ENCODE measurements at regions not wholly inside any gene's neighbourhood (a gene's known extent, or its start where the extent isn't known, plus 50 kb on each side); places are given as distances from the start of the nearest gene placed in this dataset.
A peak's percentile ranks its signal among the peaks of the same experiment; 100 is the strongest.

DNA sequence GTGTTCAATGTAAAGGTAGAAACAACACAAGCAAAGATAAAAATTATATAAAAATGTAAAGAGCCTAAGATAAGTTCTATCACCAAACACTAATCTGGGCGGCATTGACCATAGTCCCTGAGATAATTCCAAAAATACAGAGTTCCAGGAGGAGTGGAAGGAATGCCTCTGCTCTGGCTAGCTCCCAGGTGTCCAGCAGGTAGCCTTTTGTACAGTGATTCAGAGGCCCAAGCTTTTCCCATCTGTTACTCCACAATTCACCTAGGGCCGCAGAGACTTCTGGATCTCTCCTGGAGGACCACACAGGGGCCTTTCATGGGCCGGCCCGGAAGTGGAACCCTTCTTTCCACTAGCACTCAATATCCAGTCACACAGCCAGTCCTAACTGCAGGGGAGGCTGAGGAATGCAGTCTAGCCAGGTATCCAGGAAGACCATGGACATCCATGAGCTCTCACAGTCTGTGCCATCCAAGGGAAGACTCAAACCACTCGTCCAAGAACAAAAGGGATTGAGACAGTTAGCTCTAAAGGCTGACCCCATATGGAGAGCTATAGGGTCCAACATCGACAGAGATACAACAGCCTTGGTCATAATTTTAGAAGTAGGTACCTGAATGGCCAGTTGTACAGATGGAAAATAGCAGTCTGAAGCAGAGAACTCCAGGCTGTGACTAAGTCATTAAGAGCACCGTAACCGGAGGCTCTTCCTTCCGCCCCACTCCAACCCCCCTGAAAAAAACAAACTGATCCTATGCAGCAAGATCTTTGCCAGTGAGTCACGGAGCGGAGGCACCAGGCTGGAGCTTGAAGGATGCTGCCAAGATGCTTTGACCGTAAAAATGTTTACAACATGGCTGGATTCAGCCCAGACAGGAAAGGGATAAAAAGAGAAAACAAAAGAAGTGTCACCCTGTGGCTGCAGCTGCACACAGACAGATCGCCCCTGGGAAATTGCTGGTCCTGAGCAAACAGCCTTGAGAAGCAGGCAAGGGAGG lies 204.8 kb downstream of the NUAK1 start:
- DNase-seq = peak; percentile 86 to 92
- Histone ChIP-seq H3K79me2 (ENCODE audit: control insufficient read depth, insufficient read depth, low read length, poor library complexity) (no peaks in the 10 kb centered on the region), H4K12ac (ENCODE audit: low read depth, low read length) (no peak overlapping the region), H3K9me3 (ENCODE audit: insufficient read depth, low read depth, low read length) (no peaks in the 10 kb centered on the region), H4K91ac (ENCODE audit: low read depth, low read length) (peak overlapping the region; percentile 90), H3K4ac (ENCODE audit: low read depth, low read length) (no peak overlapping the region), H3K27ac (ENCODE audit: low read depth, low read length) (peak overlapping the region; percentile 84), H2AFZ (ENCODE audit: insufficient read depth, low read length, poor library complexity) (no peak overlapping the region), H3K4me1 (ENCODE audit: control insufficient read depth in 1 of 2, insufficient read depth in 2 of 2, low read length in 2 of 2) (peaks cover 25 to 27% of the 10 kb centered on the region in 2 experiments), H2BK12ac (ENCODE audit: low read length) (peak overlapping the region; percentile 33), H3K36me3 (ENCODE audit: control insufficient read depth in 1 of 2, insufficient read depth in 2 of 2, low read length in 2 of 2) (no peaks in the 10 kb centered on the region), H3K79me1 (ENCODE audit: low read length) (peaks cover 34% of the 10 kb centered on the region), H3K14ac (ENCODE audit: low read length) (peak overlapping the region; percentile 16), H2BK120ac (ENCODE audit: insufficient read depth, low read length, poor library complexity) (peak overlapping the region; percentile 92), H2AK5ac (ENCODE audit: low read length) (no peak overlapping the region), H3K27me3 (ENCODE audit: insufficient read depth, low read length) (no peaks in the 10 kb centered on the region), H3K4me2 (ENCODE audit: low read length) (peak overlapping the region; percentile 2), H4K8ac (ENCODE audit: low read depth, low read length) (peak overlapping the region; percentile 10), H3K23ac (ENCODE audit: low read length) (no peak overlapping the region), H3K9ac (ENCODE audit: low read length) (no peak overlapping the region), H3K4me3 (ENCODE audit: low read depth, low read length) (no peak overlapping the region), H3K18ac (ENCODE audit: low read length) (no peak overlapping the region), H2BK5ac (ENCODE audit: low read depth, low read length, poor library complexity) (peak overlapping the region; percentile 90)
- WGBS (ENCODE audit: extremely low coverage, insufficient coverage, insufficient read length) = no CpG with 5 or more reads among the region's 13 CpGs

DNA sequence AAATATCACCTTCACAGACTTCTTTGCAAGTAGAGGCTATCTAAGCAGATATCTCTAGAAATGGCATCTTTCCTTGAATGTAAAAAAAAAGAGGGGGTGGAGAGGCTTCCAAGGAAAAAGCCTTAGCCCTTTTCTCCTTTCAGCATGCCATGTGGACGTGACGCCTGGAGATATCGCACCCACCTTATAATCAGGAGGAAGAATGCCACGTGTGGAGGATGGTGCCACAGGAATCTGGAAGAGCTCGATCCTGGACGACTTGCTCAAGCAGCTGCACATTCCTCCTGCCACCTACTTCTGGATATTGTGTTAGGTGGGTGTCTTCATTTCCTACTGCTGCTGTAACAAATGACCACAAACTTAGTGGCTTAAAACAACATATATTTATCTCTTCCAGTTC lies 203.6 kb downstream of the NUAK1 start:
- no CpG with 5 or more reads among the region's 6 CpGs for WGBS (ENCODE audit: extremely low coverage, insufficient coverage, insufficient read length)
- H2BK120ac ChIP-seq (ENCODE audit: insufficient read depth, low read length, poor library complexity) = peak overlapping the region; percentile 90
- no peaks in the 10 kb centered on the region for H3K79me2 ChIP-seq (ENCODE audit: control insufficient read depth, insufficient read depth, low read length, poor library complexity)
- peak overlapping the region; percentile 67 for H2BK5ac ChIP-seq (ENCODE audit: low read depth, low read length, poor library complexity)
- no peaks in the 10 kb centered on the region for H3K27me3 ChIP-seq (ENCODE audit: insufficient read depth, low read length)
- H3K36me3 ChIP-seq (ENCODE audit: control insufficient read depth in 1 of 2, insufficient read depth in 2 of 2, low read length in 2 of 2) = no peaks in the 10 kb centered on the region
- H3K4me1 ChIP-seq (ENCODE audit: control insufficient read depth in 1 of 2, insufficient read depth in 2 of 2, low read length in 2 of 2) = peaks cover 25 to 27% of the 10 kb centered on the region in 2 experiments
- H3K23ac ChIP-seq (ENCODE audit: low read length) = no peak overlapping the region
- no peak overlapping the region for H3K4me2 ChIP-seq (ENCODE audit: low read length)
- H4K12ac ChIP-seq (ENCODE audit: low read depth, low read length) = no peak overlapping the region
- peak; percentile 88 to 92 for DNase-seq
- H4K91ac ChIP-seq (ENCODE audit: low read depth, low read length) = peak overlapping the region; percentile 78
- no peak overlapping the region for H2AFZ ChIP-seq (ENCODE audit: insufficient read depth, low read length, poor library complexity)
- H3K9ac ChIP-seq (ENCODE audit: low read length) = no peak overlapping the region
- peak overlapping the region; percentile 84 for H3K14ac ChIP-seq (ENCODE audit: low read length)
- H3K79me1 ChIP-seq (ENCODE audit: low read length) = peaks cover 36% of the 10 kb centered on the region
- no peak overlapping the region for H3K4ac ChIP-seq (ENCODE audit: low read depth, low read length)
- no peak overlapping the region for H3K4me3 ChIP-seq (ENCODE audit: low read depth, low read length)
- H2BK12ac ChIP-seq (ENCODE audit: low read length) = peak overlapping the region; percentile 96
- peak overlapping the region; percentile 61 for H2AK5ac ChIP-seq (ENCODE audit: low read length)
- no peaks in the 10 kb centered on the region for H3K9me3 ChIP-seq (ENCODE audit: insufficient read depth, low read depth, low read length)
- H3K27ac ChIP-seq (ENCODE audit: low read depth, low read length) = peak overlapping the region; percentile 84
- H4K8ac ChIP-seq (ENCODE audit: low read depth, low read length) = no peak overlapping the region
- peak overlapping the region; percentile 76 for H3K18ac ChIP-seq (ENCODE audit: low read length)

DNA sequence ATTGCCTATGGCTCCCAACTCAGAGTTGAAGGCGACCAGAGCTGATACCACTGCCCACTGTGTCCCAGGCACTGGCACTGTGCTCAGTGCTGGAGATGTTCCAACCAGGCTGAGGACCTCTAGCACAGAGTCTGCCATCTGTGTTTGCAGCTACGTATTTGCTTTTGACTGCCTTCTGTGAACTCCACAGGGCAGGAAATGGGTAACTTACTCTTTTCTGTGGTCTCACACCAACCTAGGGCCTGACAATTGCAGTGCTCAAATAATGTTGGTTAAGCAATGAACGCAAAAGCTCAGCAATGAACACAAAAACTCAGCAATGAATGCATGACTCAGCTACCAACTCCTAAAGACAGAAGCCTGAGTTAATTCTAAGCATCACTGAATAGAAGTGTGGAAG lies 202.8 kb downstream of the NUAK1 start:
- no peak overlapping the region for H3K27ac ChIP-seq (ENCODE audit: low read depth, low read length)

DNA sequence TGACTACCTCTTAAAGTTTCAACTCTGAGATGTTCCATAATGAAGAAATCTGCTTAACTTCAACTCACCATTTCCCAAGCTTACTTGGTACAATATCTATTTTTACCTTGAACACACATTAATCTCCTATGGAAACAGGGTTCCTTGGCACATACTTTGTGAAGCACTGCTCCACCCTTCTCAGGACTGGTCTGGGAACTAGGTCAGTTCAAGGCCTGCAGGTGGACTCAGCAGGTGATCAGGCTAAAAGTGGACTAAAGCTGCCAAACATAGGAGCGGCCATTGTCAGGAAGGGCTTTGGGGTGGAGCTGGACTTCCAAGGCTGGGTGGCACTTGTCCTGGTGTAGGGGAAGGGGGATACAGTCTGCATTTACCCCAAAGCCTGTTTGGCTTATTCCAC lies 202.3 kb downstream of the NUAK1 start:
- Histone ChIP-seq H3K27me3 (ENCODE audit: insufficient read depth, low read length) (no peaks in the 10 kb centered on the region), H2BK5ac (ENCODE audit: low read depth, low read length, poor library complexity) (peak overlapping the region; percentile 21), H3K79me1 (ENCODE audit: low read length) (peaks cover 30% of the 10 kb centered on the region), H4K12ac (ENCODE audit: low read depth, low read length) (no peak overlapping the region), H3K79me2 (ENCODE audit: control insufficient read depth, insufficient read depth, low read length, poor library complexity) (no peaks in the 10 kb centered on the region), H2AK5ac (ENCODE audit: low read length) (peak overlapping the region; percentile 67), H4K91ac (ENCODE audit: low read depth, low read length) (peak overlapping the region; percentile 20), H3K4me2 (ENCODE audit: low read length) (no peak overlapping the region), H3K4ac (ENCODE audit: low read depth, low read length) (no peak overlapping the region), H3K9me3 (ENCODE audit: insufficient read depth, low read depth, low read length) (no peaks in the 10 kb centered on the region), H2BK120ac (ENCODE audit: insufficient read depth, low read length, poor library complexity) (peak overlapping the region; percentile 61), H3K9ac (ENCODE audit: low read length) (no peak overlapping the region), H3K4me3 (ENCODE audit: low read depth, low read length) (no peak overlapping the region), H3K36me3 (ENCODE audit: control insufficient read depth in 1 of 2, insufficient read depth in 2 of 2, low read length in 2 of 2) (no peaks in the 10 kb centered on the region), H4K8ac (ENCODE audit: low read depth, low read length) (no peak overlapping the region), H2BK12ac (ENCODE audit: low read length) (peak overlapping the region; percentile 81), H2AFZ (ENCODE audit: insufficient read depth, low read length, poor library complexity) (no peak overlapping the region), H3K23ac (ENCODE audit: low read length) (no peak overlapping the region), H3K4me1 (ENCODE audit: control insufficient read depth in 1 of 2, insufficient read depth in 2 of 2, low read length in 2 of 2) (peaks cover 25 to 26% of the 10 kb centered on the region in 2 experiments), H3K18ac (ENCODE audit: low read length) (no peak overlapping the region), H3K27ac (ENCODE audit: low read depth, low read length) (no peak overlapping the region), H3K14ac (ENCODE audit: low read length) (peak overlapping the region; percentile 13)
- no peak for DNase-seq
- WGBS (ENCODE audit: extremely low coverage, insufficient coverage, insufficient read length) = no CpG with 5 or more reads among the region's 1 CpG

More for the DNA sequence above, 202.8 kb downstream of the NUAK1 start:
- Histone ChIP-seq H2BK12ac (ENCODE audit: low read length) (peak overlapping the region; percentile 81), H4K91ac (ENCODE audit: low read depth, low read length) (peak overlapping the region; percentile 67), H4K8ac (ENCODE audit: low read depth, low read length) (peak overlapping the region; percentile 26), H3K14ac (ENCODE audit: low read length) (peak overlapping the region; percentile 66), H3K9me3 (ENCODE audit: insufficient read depth, low read depth, low read length) (no peaks in the 10 kb centered on the region), H3K9ac (ENCODE audit: low read length) (no peak overlapping the region), H2AK5ac (ENCODE audit: low read length) (peak overlapping the region; percentile 23), H3K79me1 (ENCODE audit: low read length) (peaks cover 32% of the 10 kb centered on the region), H3K4me1 (ENCODE audit: control insufficient read depth in 1 of 2, insufficient read depth in 2 of 2, low read length in 2 of 2) (peaks cover 25 to 27% of the 10 kb centered on the region in 2 experiments), H3K4me2 (ENCODE audit: low read length) (no peak overlapping the region), H2BK5ac (ENCODE audit: low read depth, low read length, poor library complexity) (no peak overlapping the region), H3K4ac (ENCODE audit: low read depth, low read length) (no peak overlapping the region), H3K4me3 (ENCODE audit: low read depth, low read length) (no peak overlapping the region), H3K79me2 (ENCODE audit: control insufficient read depth, insufficient read depth, low read length, poor library complexity) (no peaks in the 10 kb centered on the region), H2BK120ac (ENCODE audit: insufficient read depth, low read length, poor library complexity) (peak overlapping the region; percentile 26), H2AFZ (ENCODE audit: insufficient read depth, low read length, poor library complexity) (no peak overlapping the region), H3K36me3 (ENCODE audit: control insufficient read depth in 1 of 2, insufficient read depth in 2 of 2, low read length in 2 of 2) (no peaks in the 10 kb centered on the region), H3K23ac (ENCODE audit: low read length) (no peak overlapping the region), H3K18ac (ENCODE audit: low read length) (peak overlapping the region; percentile 69), H3K27me3 (ENCODE audit: insufficient read depth, low read length) (no peaks in the 10 kb centered on the region), H4K12ac (ENCODE audit: low read depth, low read length) (no peak overlapping the region)
- WGBS (ENCODE audit: extremely low coverage, insufficient coverage, insufficient read length) = no CpG with 5 or more reads among the region's 3 CpGs
- peak in 1 of 2 donors; percentile 26 for DNase-seq
